GM19351 (cell line): ENCODE measurements at regions not wholly inside any gene's neighbourhood (a gene's known extent, or its start where the extent isn't known, plus 50 kb on each side); places are given as distances from the start of the nearest gene placed in this dataset.
"Not testable (repeated sequence)": the region's sequence is repeated elsewhere in the genome, so short reads cannot be mapped to it uniquely, and the experiment has no call there.

Experiments used
- ATAC-seq: cut with Tn5 transposase; IDR thresholded peaks from one replicate; pipeline ENCODE4 v1.9.1; 2021; ENCODE audit warnings: mild to moderate bottlenecking, moderate library complexity; ENCODE audit not compliant: unreplicated experiment

- peak; percentile 40 for ATAC-seq
Observed at GRCh38 chr1:185408700-185409270, 91.7 kb upstream of the IVNS1ABP start.

DNA sequence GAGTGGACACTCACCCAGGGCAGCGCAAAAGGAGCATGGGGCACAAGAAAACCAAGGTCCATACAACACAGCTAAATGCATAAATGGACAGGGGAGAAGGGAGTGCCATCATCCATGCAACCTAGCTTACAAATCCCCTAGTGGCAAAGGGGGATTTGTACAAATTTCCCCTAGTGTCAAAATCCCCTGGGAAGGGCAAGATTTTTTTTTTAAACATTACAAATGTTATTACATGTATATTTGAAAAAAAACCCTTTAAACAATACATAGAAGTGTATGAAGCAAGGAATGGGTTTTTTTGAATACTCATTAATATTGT is 89.6 kb upstream of the IVNS1ABP start:
- no peak for ATAC-seq

- no peak for ATAC-seq
Observed at GRCh38 chr1:185406006-185406690, 89.1 kb upstream of the IVNS1ABP start.

- no peak for ATAC-seq
Observed at GRCh38 chr1:185404907-185405568, 88.0 kb upstream of the IVNS1ABP start.

- ATAC-seq, result no peak
Observed at GRCh38 chr1:185404291-185404690, 87.2 kb upstream of the IVNS1ABP start.

- no peak for ATAC-seq
Observed at GRCh38 chr1:185402930-185403329, 85.9 kb upstream of the IVNS1ABP start.

DNA sequence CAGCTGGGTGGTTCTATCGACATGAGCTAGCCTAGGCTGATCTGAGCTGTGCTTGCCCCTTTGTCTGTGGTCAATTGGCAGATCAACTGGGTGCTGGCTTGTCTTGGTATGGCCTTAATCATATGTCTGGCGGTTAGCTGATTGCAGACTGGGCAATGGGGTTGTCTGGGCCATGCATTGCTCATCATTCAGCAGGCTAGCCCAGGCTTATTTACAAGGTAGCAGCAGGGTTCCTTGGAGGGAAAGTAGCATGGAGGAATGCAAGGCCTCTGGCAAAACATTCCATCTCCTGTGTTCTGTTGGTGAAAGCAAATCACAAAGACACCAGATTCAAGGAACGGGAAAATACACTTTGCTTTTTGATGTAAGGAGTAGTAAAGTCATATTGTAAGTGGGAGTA is 84.0 kb upstream of the IVNS1ABP start:
- ATAC-seq, result no peak

DNA sequence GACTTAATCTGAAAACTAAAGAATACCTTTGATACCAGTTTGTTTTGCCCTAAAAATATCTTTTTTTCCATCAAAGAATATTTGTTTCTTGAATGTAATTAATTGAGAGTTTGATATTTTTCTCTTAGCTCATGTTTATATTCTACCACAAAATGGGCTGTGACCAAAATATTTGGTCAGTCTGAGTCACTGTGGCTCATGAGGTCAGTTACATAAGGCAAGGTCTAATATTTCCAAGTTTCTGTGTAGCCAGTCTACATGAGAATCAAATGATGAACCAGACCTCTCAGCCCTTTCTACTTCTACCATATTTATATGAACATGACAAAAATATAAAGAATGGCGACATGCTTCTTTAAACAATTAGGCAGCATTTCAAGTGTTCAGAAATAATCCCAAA is 83.0 kb upstream of the IVNS1ABP start:
- ATAC-seq, result no peak

DNA sequence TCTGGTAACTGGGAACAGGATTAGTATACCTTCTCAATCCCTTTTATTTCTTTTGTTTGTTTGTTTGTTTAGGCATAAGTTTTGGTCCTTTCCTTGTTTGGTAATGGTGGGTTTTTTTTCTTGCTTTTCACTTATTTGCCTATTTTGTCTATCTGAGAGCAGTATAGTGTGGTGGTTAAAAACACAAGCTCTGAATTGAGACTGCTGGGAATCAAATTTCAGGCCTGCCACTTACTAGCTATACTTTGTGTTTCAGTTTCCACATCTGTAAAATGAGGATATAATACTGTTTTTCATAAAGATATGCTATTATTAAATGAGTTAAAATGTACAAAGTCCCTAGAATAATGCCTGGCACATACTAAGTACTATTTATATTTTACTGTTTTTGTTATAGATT is 81.6 kb upstream of the IVNS1ABP start:
- peak; percentile 53 for ATAC-seq

- peak; percentile 48 for ATAC-seq
Observed at GRCh38 chr1:185398022-185398421, 81.0 kb upstream of the IVNS1ABP start.

GRCh38 chr1:185397183-185397582 is 80.1 kb upstream of the IVNS1ABP start:
- no peak for ATAC-seq

DNA sequence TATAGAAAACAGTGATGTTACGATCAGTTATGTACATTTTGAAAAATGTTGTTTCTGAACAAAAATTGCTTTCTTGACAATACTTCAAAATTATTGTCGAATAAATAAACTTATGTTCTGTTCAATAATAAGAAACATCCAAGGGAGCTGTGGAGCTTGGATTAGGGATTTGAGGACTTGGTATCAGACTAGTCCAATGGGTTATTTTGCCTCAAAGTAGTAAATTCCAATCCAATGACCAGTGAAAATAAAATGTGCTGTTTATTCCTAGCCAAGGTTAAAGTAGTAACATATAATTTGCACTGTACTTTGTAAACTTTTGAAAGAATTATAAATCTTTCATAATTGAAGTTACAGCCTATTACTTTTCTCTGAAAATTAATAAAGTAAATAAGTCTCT is 79.1 kb upstream of the IVNS1ABP start:
- ATAC-seq, result no peak

DNA sequence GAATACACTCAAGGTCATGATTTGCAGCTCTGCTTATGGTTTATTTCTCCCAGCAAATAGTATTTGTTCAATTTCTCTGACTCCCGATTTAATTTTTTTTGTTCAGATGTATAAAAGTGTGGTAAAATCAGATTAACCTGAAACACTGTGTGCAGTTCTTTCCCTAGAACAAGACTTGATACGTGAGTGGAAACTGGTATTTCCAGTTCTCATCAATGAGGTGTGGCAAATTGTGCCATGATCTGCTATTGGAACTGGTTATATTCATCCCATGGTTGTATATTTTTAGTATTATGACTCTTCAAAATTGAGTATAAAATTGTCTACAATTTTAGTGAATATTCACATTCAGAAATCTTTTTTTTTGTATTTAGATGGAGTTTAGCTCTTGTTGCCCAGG is 76.8 kb upstream of the IVNS1ABP start:
- no peak for ATAC-seq

- no peak for ATAC-seq
Observed at GRCh38 chr1:185393205-185393604, 76.2 kb upstream of the IVNS1ABP start.

GRCh38 chr1:185388815-185389214 is 71.8 kb upstream of the IVNS1ABP start:
- no peak for ATAC-seq

DNA sequence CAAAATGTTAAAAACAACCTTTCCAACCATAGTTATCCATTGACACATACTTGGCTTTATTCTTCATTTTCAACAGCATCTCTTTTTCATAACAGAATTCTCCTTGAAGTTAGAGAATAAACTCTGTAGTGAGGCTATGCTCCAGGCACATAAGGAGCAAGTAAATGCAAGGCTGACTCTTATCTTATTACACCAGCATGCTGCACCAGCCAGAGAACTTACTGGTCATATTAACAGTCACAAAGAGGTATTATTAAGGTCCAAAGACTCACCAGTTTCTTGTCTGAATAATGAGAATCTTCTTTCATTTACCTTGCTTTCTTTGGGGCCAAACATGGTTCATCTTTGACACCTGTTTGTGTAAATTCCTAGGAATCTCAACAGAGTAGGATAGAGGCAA is 71.3 kb upstream of the IVNS1ABP start:
- ATAC-seq, result no peak

- ATAC-seq, result no peak
Observed at GRCh38 chr1:185385991-185386390, 68.9 kb upstream of the IVNS1ABP start.

DNA sequence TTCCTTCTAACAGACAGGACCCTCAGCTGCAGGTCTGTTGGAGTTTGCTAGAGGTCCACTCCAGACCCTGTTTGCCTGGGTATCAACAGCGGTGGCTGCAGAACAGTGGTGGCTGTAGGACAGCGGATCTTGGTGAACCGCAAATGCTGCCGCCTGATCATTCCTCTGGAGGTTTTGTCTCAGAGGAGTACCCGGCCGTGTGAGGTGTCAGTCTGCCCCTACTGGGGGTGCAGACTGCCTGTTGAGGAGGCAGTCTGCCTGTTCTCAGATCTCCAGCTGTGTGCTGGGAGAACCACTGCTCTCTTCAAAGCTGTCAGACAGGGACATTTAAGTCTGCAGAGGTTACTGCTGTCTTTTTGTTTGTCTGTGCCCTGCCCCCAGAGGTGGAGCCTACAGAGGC is 66.8 kb upstream of the IVNS1ABP start:
- not testable (repeated sequence) for ATAC-seq

GRCh38 chr1:185377831-185378230 is 60.8 kb upstream of the IVNS1ABP start:
- ATAC-seq, result no peak

GRCh38 chr1:185376840-185377635 is 60.0 kb upstream of the IVNS1ABP start:
- ATAC-seq, result peak; percentile 57

DNA sequence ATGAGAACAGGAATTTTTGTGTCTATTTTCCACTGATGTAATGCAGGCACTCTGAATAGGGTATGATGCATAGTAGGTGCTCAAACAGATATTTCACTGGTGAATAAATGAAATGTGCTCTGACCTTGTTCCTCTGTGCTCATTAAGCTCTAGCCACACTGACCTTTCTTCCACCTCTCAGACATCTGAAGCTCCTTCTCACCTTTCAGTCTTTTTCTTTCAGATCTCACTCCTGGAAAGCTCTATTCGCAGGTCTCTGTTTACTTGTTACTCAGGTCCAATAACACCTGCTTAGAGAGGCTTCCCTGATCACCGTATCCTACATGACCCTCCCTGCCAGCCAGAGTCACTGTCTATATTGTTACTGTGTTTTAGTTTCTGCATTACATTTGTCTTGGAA is 59.2 kb upstream of the IVNS1ABP start:
- peak; percentile 45 for ATAC-seq

DNA sequence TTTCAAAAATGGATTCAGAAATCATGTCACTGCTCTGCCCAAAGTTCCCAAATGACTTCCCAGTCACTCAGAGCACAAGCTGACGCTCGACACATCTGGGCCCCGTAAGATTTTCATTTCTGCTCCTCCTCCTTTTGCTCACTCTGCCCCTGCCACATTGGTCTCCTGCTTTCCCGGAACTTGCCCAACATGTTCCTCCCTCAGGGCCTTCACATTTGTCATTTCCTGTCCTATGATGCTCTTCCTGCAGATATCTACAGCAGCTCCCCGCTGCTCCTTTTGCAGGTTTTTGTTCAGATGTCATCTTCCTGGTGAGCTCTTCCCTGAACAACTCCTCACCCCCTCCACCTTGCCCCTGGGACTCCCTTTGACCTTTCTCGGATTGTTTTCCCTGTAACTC is 58.5 kb upstream of the IVNS1ABP start:
- ATAC-seq, result no peak
